Peyer's patch (tissue), 4 donors: ENCODE measurements at regions not wholly inside any gene's neighbourhood (a gene's known extent, or its start where the extent isn't known, plus 50 kb on each side); places are given as distances from the start of the nearest gene placed in this dataset.

ENCODE experiments used
- DNase-seq, 3 donors: peaks; one replicate each; pipeline ENCODE4 v3.0.0-alpha.2; 2017 to 2019
- H3K27ac ChIP-seq, 4 donors: fragments of 200-600 bp; sonication (generic); one replicate each; pipeline ENCODE4 v1.5.1; 2016 to 2019
- H3K27me3 ChIP-seq, 2 donors: fragments of 200-600 bp; sonication (generic); one replicate each; pipeline ENCODE4 v1.5.1; 2019
- H3K36me3 ChIP-seq, 3 donors: fragments of 200-600 bp; sonication (generic); one replicate each; pipeline ENCODE4 v1.5.1; 2016 to 2019
- H3K4me1 ChIP-seq, 4 donors: fragments of 200-600 bp; sonication (generic); one replicate each; pipeline ENCODE4 v1.5.1; 2016 to 2019
- H3K4me3 ChIP-seq, 4 donors: fragments of 200-600 bp; sonication (generic); 1 replicate in 3 of 4; 2 replicates in 1 of 4; pipeline ENCODE4 v1.5.1; 2016 to 2019; ENCODE audit warnings: mild to moderate bottlenecking in 1 of 4
- H3K9me3 ChIP-seq, 4 donors: fragments of 200-600 bp; sonication (generic); one replicate each; pipeline ENCODE4 v1.5.1; 2016 to 2019; ENCODE audit warnings: mild to moderate bottlenecking in 1 of 4
- CTCF ChIP-seq, 6 experiments: fragments of 450-650 bp in 4 of 6; fragments of 200-600 bp in 2 of 6; sonication (generic) in 1 of 6; IDR thresholded peaks; one replicate each; pipeline ENCODE4 v1.5.1; 2017 to 2019; ENCODE audit warnings: antibody characterized with exemption in 6 of 6, mild to moderate bottlenecking in 3 of 6, moderate library complexity in 1 of 6
- POLR2A ChIP-seq, 2 donors: fragments of 450-650 bp; IDR thresholded peaks; one replicate each; pipeline ENCODE4 v1.5.1; 2017; ENCODE audit warnings: antibody characterized with exemption in 2 of 2, mild to moderate bottlenecking in 2 of 2, moderate library complexity in 2 of 2

GRCh38 chr3:194738254-194739093 is 52.8 kb downstream of the FAM43A start:
- no peak overlapping the region for H3K4me3 ChIP-seq
- peaks cover 0 to 4% (median 1%) of the 10 kb centered on the region in 4 donors for H3K9me3 ChIP-seq
- no peak for DNase-seq
- H3K4me1 ChIP-seq = no peaks in the 10 kb centered on the region
- no peaks in the 10 kb centered on the region for H3K27me3 ChIP-seq
- TF ChIP-seq POLR2A (IDR thresholded peaks at IDR 0.05) (no peak), CTCF (IDR thresholded peaks at IDR 0.05) (no peak)
- H3K36me3 ChIP-seq = no peaks in the 10 kb centered on the region
- no peak overlapping the region for H3K27ac ChIP-seq

GRCh38 chr3:194739498-194740284 is 54.0 kb downstream of the FAM43A start:
- TF ChIP-seq POLR2A (IDR thresholded peaks at IDR 0.05) = no peak
- TF ChIP-seq CTCF (IDR thresholded peaks at IDR 0.05) = no peak
- DNase-seq = no peak
- Histone ChIP-seq H3K27me3 (no peaks in the 10 kb centered on the region), H3K27ac (no peak overlapping the region), H3K36me3 (no peaks in the 10 kb centered on the region), H3K4me3 (no peak overlapping the region), H3K4me1 (no peaks in the 10 kb centered on the region), H3K9me3 (peaks cover 0 to 4% (median under 1%) of the 10 kb centered on the region in 4 donors)

- Histone ChIP-seq H3K4me3 (no peak overlapping the region), H3K27ac (no peak overlapping the region), H3K4me1 (no peaks in the 10 kb centered on the region), H3K27me3 (no peaks in the 10 kb centered on the region), H3K9me3 (no peaks in the 10 kb centered on the region), H3K36me3 (no peaks in the 10 kb centered on the region)
- DNase-seq = peak in 1 of 3 donors; percentile 28
- TF ChIP-seq POLR2A (IDR thresholded peaks at IDR 0.05) = no peak
- TF ChIP-seq CTCF (IDR thresholded peaks at IDR 0.05) = no peak
Measured at GRCh38 chr3:194740859-194741491, 55.3 kb downstream of the FAM43A start.

- Histone ChIP-seq H3K4me1 (no peaks in the 10 kb centered on the region), H3K27ac (no peak overlapping the region), H3K4me3 (no peak overlapping the region), H3K9me3 (no peaks in the 10 kb centered on the region), H3K36me3 (no peaks in the 10 kb centered on the region), H3K27me3 (no peaks in the 10 kb centered on the region)
- peak in 1 of 3 donors; percentile 8 for DNase-seq
- TF ChIP-seq POLR2A (IDR thresholded peaks at IDR 0.05) (no peak), CTCF (IDR thresholded peaks at IDR 0.05) (no peak)
Measured at GRCh38 chr3:194741916-194742315, 56.2 kb downstream of the FAM43A start.

- Histone ChIP-seq H3K27ac (no peak overlapping the region), H3K36me3 (no peaks in the 10 kb centered on the region), H3K9me3 (no peaks in the 10 kb centered on the region), H3K4me3 (no peak overlapping the region), H3K4me1 (no peaks in the 10 kb centered on the region), H3K27me3 (no peaks in the 10 kb centered on the region)
- DNase-seq = no peak
- TF ChIP-seq POLR2A (IDR thresholded peaks at IDR 0.05) (no peak), CTCF (IDR thresholded peaks at IDR 0.05) (no peak)
Measured at GRCh38 chr3:194744826-194745225, 59.1 kb downstream of the FAM43A start.
